DMS114 treated with DMSO at 0.1 percent for 48 hours (cell line): ENCODE measurements at regions not wholly inside any gene's neighbourhood (a gene's known extent, or its start where the extent isn't known, plus 50 kb on each side); places are given as distances from the start of the nearest gene placed in this dataset.

Experiments used
- DNase-seq: peaks from one replicate; lab custom pipeline; 2025; ENCODE audit not compliant: unreplicated experiment; lab: John Stamatoyannopoulos, UW

GRCh38 chr2:223223156-223223555, 171.2 kb downstream of the KCNE4 start:
- no peak for DNase-seq

- DNase-seq, result no peak
Measured at GRCh38 chr2:223225266-223225665, 173.3 kb downstream of the KCNE4 start.

GRCh38 chr2:223226264-223226663, 174.3 kb downstream of the KCNE4 start:
- no peak for DNase-seq

- no peak for DNase-seq
Measured at GRCh38 chr2:223227338-223227737, 175.3 kb downstream of the KCNE4 start.

- DNase-seq, result no peak
Measured at GRCh38 chr2:223228871-223229270, 176.9 kb downstream of the KCNE4 start.

- DNase-seq, result no peak
Measured at GRCh38 chr2:223230352-223230751, 178.4 kb downstream of the KCNE4 start.

GRCh38 chr2:223232285-223232684, 180.3 kb downstream of the KCNE4 start:
- DNase-seq, result no peak

GRCh38 chr2:223232896-223233295, 180.9 kb downstream of the KCNE4 start:
- no peak for DNase-seq

- no peak for DNase-seq
Measured at GRCh38 chr2:223235986-223236385, 184.0 kb downstream of the KCNE4 start.

GRCh38 chr2:223238301-223238700, 186.3 kb downstream of the KCNE4 start:
- no peak for DNase-seq

- DNase-seq, result no peak
Measured at GRCh38 chr2:223243233-223243632, 191.2 kb downstream of the KCNE4 start.

- DNase-seq, result no peak
Measured at GRCh38 chr2:223247136-223247535, 195.1 kb downstream of the KCNE4 start.

GRCh38 chr2:223251656-223252229, 199.8 kb downstream of the KCNE4 start:
- DNase-seq, result no peak

- no peak for DNase-seq
Measured at GRCh38 chr2:223260681-223261080, 208.7 kb downstream of the KCNE4 start.

- DNase-seq, result no peak
Measured at GRCh38 chr2:223262946-223263345, 211.0 kb downstream of the KCNE4 start.

- DNase-seq, result no peak
Measured at GRCh38 chr2:223264541-223265193, 212.7 kb downstream of the KCNE4 start.

- DNase-seq, result no peak
Measured at GRCh38 chr2:223267160-223267951, 215.4 kb downstream of the KCNE4 start.

- DNase-seq, result no peak
Measured at GRCh38 chr2:223269386-223269785, 217.4 kb downstream of the KCNE4 start.

GRCh38 chr2:223270548-223270947, 218.6 kb downstream of the KCNE4 start:
- no peak for DNase-seq

GRCh38 chr2:223273995-223274394, 222.0 kb downstream of the KCNE4 start:
- DNase-seq, result no peak

- no peak for DNase-seq
Measured at GRCh38 chr2:223282221-223282620, 230.2 kb downstream of the KCNE4 start.

GRCh38 chr2:223283329-223283728, 231.3 kb downstream of the KCNE4 start:
- DNase-seq, result no peak
